HUES64 (cell line): ENCODE measurements at regions not wholly inside any gene's neighbourhood (a gene's known extent, or its start where the extent isn't known, plus 50 kb on each side); places are given as distances from the start of the nearest gene placed in this dataset.

Experiments
- H3K27ac ChIP-seq: 2 replicates; pipeline ENCODE4 v1.7.0; 2013; ENCODE audit warnings: low read depth, low read length, inconsistent platforms
- H3K27me3 ChIP-seq: 2 replicates; pipeline ENCODE4 v1.6.1; 2013; ENCODE audit warnings: mild to moderate bottlenecking, low read length; ENCODE audit not compliant: insufficient read depth
- H3K36me3 ChIP-seq: 2 replicates; pipeline ENCODE4 v1.6.1; 2013; ENCODE audit warnings: mild to moderate bottlenecking, low read length; ENCODE audit not compliant: insufficient read depth
- H3K4me1 ChIP-seq: 2 replicates; pipeline ENCODE4 v1.6.1; 2013; ENCODE audit warnings: mild to moderate bottlenecking, low read length, moderate library complexity; ENCODE audit not compliant: insufficient read depth
- H3K4me3 ChIP-seq: 2 replicates; pipeline ENCODE4 v1.5.1; 2013; ENCODE audit warnings: mild to moderate bottlenecking, low read length, moderate library complexity
- H3K9ac ChIP-seq: 2 replicates; pipeline ENCODE4 v1.6.1; 2013; ENCODE audit warnings: mild to moderate bottlenecking, low read depth, low read length
- H3K9me3 ChIP-seq: 2 replicates; pipeline ENCODE4 v1.6.1; 2013; ENCODE audit warnings: low read depth, low read length; ENCODE audit not compliant: insufficient read depth
- WGBS: fragments of 150-250, 120-280 bp; methylation state at CpG from one replicate; pipeline ENCODE4 v1.1.7; 2013; ENCODE audit warnings: missing lambda C conversion rate; 5-methylcytosine and 5-hydroxymethylcytosine counted together

DNA sequence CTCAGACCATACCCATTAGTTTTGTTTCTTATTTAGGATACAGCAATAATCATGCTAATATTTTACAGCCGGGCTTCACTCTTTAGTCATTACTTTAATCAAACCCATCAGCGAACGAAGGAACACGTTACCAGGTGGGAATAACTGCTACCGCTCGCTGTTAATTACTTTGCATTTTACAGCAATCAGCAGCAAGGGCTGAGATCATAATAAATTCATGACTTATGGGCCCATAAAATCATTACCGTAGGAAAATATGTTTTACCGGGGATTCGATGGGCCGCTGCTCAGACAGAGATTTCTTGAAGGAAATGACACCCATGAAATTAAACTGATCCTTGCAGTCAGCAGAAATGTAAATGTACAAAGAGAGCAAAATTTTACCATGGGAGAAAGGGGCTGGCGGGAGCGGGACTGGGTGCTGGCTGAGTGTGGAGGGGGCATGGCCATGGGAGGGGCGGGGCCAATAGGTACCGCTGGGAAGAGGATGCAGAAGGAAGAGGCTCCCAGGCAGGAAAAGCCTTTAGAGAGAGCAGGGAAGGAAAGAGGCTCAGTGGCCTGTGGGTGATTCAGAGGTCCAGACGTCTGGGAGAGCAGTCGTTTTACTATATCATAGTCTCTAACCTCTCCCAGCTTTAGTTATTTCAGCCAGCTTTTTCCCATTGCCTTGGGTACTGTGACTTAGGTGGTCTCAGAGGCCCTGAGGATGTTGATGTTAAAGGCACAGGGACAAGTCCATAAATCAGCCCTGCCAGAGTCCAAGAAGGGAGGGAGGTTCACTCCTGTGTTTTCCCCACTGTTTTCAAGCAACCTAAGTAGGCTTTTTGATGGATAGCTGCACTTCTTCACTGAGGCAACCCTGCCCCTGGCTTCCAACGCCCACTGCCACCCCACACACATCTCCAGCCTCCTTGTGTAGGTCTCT is 258.9 kb downstream of the SEC16B start:
- Histone ChIP-seq H3K27ac (no peak overlapping the region), H3K27me3 (no peaks in the 10 kb centered on the region), H3K4me3 (no peak overlapping the region), H3K36me3 (no peaks in the 10 kb centered on the region), H3K9me3 (no peaks in the 10 kb centered on the region), H3K4me1 (no peaks in the 10 kb centered on the region; the same call in 1 of the 2 replicates), H3K9ac (no peak overlapping the region)
- WGBS: 89% methylated on average over 17 of the region's 17 CpGs

- H3K9ac ChIP-seq: no peak overlapping the region
- H3K27ac ChIP-seq: no peak overlapping the region
- no peaks in the 10 kb centered on the region for H3K27me3 ChIP-seq
- no peaks in the 10 kb centered on the region; the same call in 1 of the 2 replicates for H3K4me1 ChIP-seq
- no peaks in the 10 kb centered on the region for H3K36me3 ChIP-seq
- no peak overlapping the region for H3K4me3 ChIP-seq
- H3K9me3 ChIP-seq: no peaks in the 10 kb centered on the region
- 92% methylated on average over 5 of the region's 5 CpGs for WGBS
Measured at GRCh38 chr1:177708406-177708805, 261.5 kb downstream of the SEC16B start.

GRCh38 chr1:177706977-177707376 is 262.9 kb downstream of the SEC16B start:
- 94% methylated on average over 4 of the region's 4 CpGs for WGBS
- H3K9me3 ChIP-seq: no peaks in the 10 kb centered on the region

GRCh38 chr1:177705839-177706238 is 264.0 kb downstream of the SEC16B start:
- Histone ChIP-seq H3K4me1 (no peaks in the 10 kb centered on the region; the same call in 1 of the 2 replicates), H3K9me3 (no peaks in the 10 kb centered on the region), H3K27ac (no peak overlapping the region), H3K27me3 (no peaks in the 10 kb centered on the region), H3K9ac (no peak overlapping the region), H3K4me3 (no peak overlapping the region), H3K36me3 (no peaks in the 10 kb centered on the region)
- 87% methylated on average over 3 of the region's 5 CpGs for WGBS

More at GRCh38 chr1:177706977-177707376, 262.9 kb downstream of the SEC16B start:
- no peak overlapping the region for H3K4me3 ChIP-seq
- no peaks in the 10 kb centered on the region; the same call in 1 of the 2 replicates for H3K4me1 ChIP-seq
- H3K36me3 ChIP-seq: no peaks in the 10 kb centered on the region
- H3K27me3 ChIP-seq: no peaks in the 10 kb centered on the region
- no peak overlapping the region for H3K27ac ChIP-seq
- no peak overlapping the region for H3K9ac ChIP-seq

- 79% methylated on average over 3 of the region's 3 CpGs for WGBS
- H3K36me3 ChIP-seq: no peaks in the 10 kb centered on the region
- no peaks in the 10 kb centered on the region; the same call in 1 of the 2 replicates for H3K4me1 ChIP-seq
- H3K4me3 ChIP-seq: no peak overlapping the region
- no peaks in the 10 kb centered on the region for H3K9me3 ChIP-seq
- no peaks in the 10 kb centered on the region for H3K27me3 ChIP-seq
- H3K9ac ChIP-seq: no peak overlapping the region
- no peak overlapping the region for H3K27ac ChIP-seq
Measured at GRCh38 chr1:177703888-177704446, 265.9 kb downstream of the SEC16B start.

- Histone ChIP-seq H3K4me3 (no peak overlapping the region), H3K9ac (no peak overlapping the region), H3K27me3 (no peaks in the 10 kb centered on the region), H3K4me1 (no peaks in the 10 kb centered on the region; the same call in 1 of the 2 replicates), H3K27ac (no peak overlapping the region), H3K9me3 (no peaks in the 10 kb centered on the region), H3K36me3 (no peaks in the 10 kb centered on the region)
- 91% methylated on average over 3 of the region's 3 CpGs for WGBS
Measured at GRCh38 chr1:177701654-177702353, 268.1 kb downstream of the SEC16B start.

- H3K4me3 ChIP-seq: no peak overlapping the region
- H3K9ac ChIP-seq: no peak overlapping the region
- no peaks in the 10 kb centered on the region for H3K9me3 ChIP-seq
- no peaks in the 10 kb centered on the region for H3K36me3 ChIP-seq
- no peaks in the 10 kb centered on the region for H3K27me3 ChIP-seq
- 90% methylated on average over 5 of the region's 5 CpGs for WGBS
- no peak overlapping the region for H3K27ac ChIP-seq
- H3K4me1 ChIP-seq: no peaks in the 10 kb centered on the region
Measured at GRCh38 chr1:177700856-177701255, 269.0 kb downstream of the SEC16B start.

- Histone ChIP-seq H3K9ac (no peak overlapping the region), H3K4me1 (no peaks in the 10 kb centered on the region), H3K27me3 (no peaks in the 10 kb centered on the region), H3K4me3 (no peak overlapping the region), H3K27ac (no peak overlapping the region), H3K9me3 (peaks cover 11% of the 10 kb centered on the region), H3K36me3 (no peaks in the 10 kb centered on the region)
Measured at GRCh38 chr1:177690996-177691395, 278.9 kb downstream of the SEC16B start.

DNA sequence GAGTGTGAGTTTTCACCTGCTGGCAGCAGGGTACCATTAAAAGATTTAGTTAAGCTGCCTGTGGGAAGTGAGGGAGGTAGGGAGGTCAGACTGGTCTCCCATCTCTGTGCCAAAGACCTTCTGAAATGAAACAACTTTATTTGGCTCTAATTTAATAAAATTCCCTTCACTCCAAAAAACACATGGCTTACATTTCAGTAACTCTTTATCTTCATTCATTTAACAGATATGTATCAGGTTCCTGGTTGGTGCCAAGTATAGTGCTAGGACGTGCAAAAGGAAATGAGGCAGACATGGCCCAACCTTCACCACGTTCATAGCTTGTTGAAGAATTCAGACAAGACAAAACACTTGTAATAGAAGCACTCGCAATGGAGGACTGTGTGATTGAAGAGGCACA is 282.3 kb downstream of the SEC16B start:
- WGBS: 92% methylated on average over 3 of the region's 3 CpGs
- no peak overlapping the region for H3K27ac ChIP-seq

GRCh38 chr1:177686933-177687332 is 282.9 kb downstream of the SEC16B start:
- Histone ChIP-seq H3K27me3 (no peaks in the 10 kb centered on the region), H3K9ac (no peak overlapping the region), H3K27ac (no peak overlapping the region), H3K9me3 (no peaks in the 10 kb centered on the region), H3K36me3 (no peaks in the 10 kb centered on the region), H3K4me3 (no peak overlapping the region), H3K4me1 (no peaks in the 10 kb centered on the region)
- 73% methylated on average over 1 of the region's 1 CpG for WGBS

More for the DNA sequence above, 282.3 kb downstream of the SEC16B start:
- Histone ChIP-seq H3K9ac (no peak overlapping the region), H3K4me1 (no peaks in the 10 kb centered on the region), H3K9me3 (peaks cover 5% of the 10 kb centered on the region; the same call in 1 of the 2 replicates), H3K27me3 (no peaks in the 10 kb centered on the region), H3K4me3 (no peak overlapping the region), H3K36me3 (no peaks in the 10 kb centered on the region)

DNA sequence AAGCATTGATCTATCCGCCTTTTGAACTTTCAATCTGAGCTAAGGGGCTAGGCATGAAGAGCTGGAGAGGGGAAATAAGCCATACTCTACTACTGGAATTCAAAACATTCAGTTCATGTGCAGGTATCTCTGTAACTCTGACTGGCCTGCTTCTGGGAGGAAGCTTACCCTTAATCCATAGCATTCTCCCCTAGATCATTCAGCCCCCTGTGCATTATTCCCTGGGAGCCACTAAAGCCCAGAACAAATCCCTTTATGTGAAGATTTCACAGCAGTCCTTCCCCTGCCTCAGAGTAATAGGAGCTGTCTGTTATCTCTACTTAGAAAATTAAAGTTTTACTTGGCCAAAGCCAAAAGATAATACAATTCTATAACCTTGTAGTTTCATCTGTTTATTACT is 300.7 kb downstream of the SEC16B start:
- Histone ChIP-seq H3K27me3 (no peaks in the 10 kb centered on the region), H3K9me3 (no peaks in the 10 kb centered on the region), H3K4me3 (no peak overlapping the region), H3K27ac (no peak overlapping the region), H3K36me3 (no peaks in the 10 kb centered on the region), H3K9ac (no peak overlapping the region), H3K4me1 (no peaks in the 10 kb centered on the region)
- WGBS: 85% methylated on average over 1 of the region's 1 CpG
